Aorta (tissue), 5 donors: ENCODE measurements at regions not wholly inside any gene's neighbourhood (a gene's known extent, or its start where the extent isn't known, plus 50 kb on each side); places are given as distances from the start of the nearest gene placed in this dataset.
"Not testable (repeated sequence)": the region's sequence is repeated elsewhere in the genome, so short reads cannot be mapped to it uniquely, and the experiment has no call there.

Experiments
- ATAC-seq: fragments of 200-7000 bp; cut with Tn5 transposase; one replicate; pipeline ENCODE4 v1.9.1; 2022; ENCODE audit warnings: moderate library complexity; ENCODE audit not compliant: low FRiP score
- DNase-seq, 2 donors: peaks; one replicate each; pipeline ENCODE4 v3.0.0-alpha.2; 2020
- H3K27ac ChIP-seq, 2 donors: one replicate each; pipeline ENCODE4 v1.5.1; 2013; ENCODE audit warnings: low read length in 2 of 2, mild to moderate bottlenecking in 2 of 2, moderate library complexity in 2 of 2, control low read depth in 1 of 2, inconsistent platforms in 1 of 2, low read depth in 1 of 2
- H3K27me3 ChIP-seq, 2 donors: one replicate each; pipeline ENCODE4 v1.6.1; 2013; ENCODE audit warnings: control low read depth in 1 of 2, low read length in 1 of 2, mild to moderate bottlenecking in 1 of 2, moderate library complexity in 1 of 2; ENCODE audit not compliant: insufficient read depth in 2 of 2, control insufficient read depth in 1 of 2
- H3K36me3 ChIP-seq, 2 donors: one replicate each; pipeline ENCODE4 v1.6.1; 2013; ENCODE audit warnings: control low read depth in 1 of 2, low read length in 1 of 2, mild to moderate bottlenecking in 1 of 2; ENCODE audit not compliant: insufficient read depth in 2 of 2, control insufficient read depth in 1 of 2
- H3K4me1 ChIP-seq, 2 donors: one replicate each; pipeline ENCODE4 v1.6.1; 2013; ENCODE audit warnings: low read length in 2 of 2, control low read depth in 1 of 2, mild to moderate bottlenecking in 1 of 2, moderate library complexity in 1 of 2; ENCODE audit not compliant: insufficient read depth in 2 of 2, control insufficient read depth in 1 of 2
- H3K4me3 ChIP-seq, 2 donors: one replicate each; pipeline ENCODE4 v1.5.1; 2013; ENCODE audit warnings: low read length in 2 of 2, control low read depth in 1 of 2, mild to moderate bottlenecking in 1 of 2
- H3K9me3 ChIP-seq: one replicate; pipeline ENCODE4 v1.6.1; 2013; ENCODE audit warnings: mild to moderate bottlenecking, low read length; ENCODE audit not compliant: control insufficient read depth
- WGBS, 2 donors: extraction: QIAGEN DNeasy Blood & Tissue Kit; methylation state at CpG; one replicate each; pipeline ENCODE4 v1.1.7; 2013; 5-methylcytosine and 5-hydroxymethylcytosine counted together
- intact Hi-C, 2 donors: fragments of 100-400 bp; cut with DNase I; formaldehyde crosslinking; loops; one replicate each; pipeline versions ENCODE4 v1.14.2 to v1.15.0; 2022
- donor health status: healthy with polysubstance abuse.
- donor health status: Bipolar disorder and iron deficiency.
- donor health status: DM: no; HTN: no; CAD: no.
- donor health status: DM: no; HTN: no; CAD: no.
- donor health status: DM: yes; HTN: yes; CAD: no.

GRCh38 chr4:97394653-97395052 is 748.6 kb downstream of the STPG2 start:
- intact Hi-C loops, result no loop called here
- Histone ChIP-seq H3K27me3 (no peaks in the 10 kb centered on the region), H3K4me1 (no peaks in the 10 kb centered on the region), H3K36me3 (no peaks in the 10 kb centered on the region), H3K9me3 (no peaks in the 10 kb centered on the region), H3K27ac (no peak overlapping the region), H3K4me3 (no peak overlapping the region)
- DNase-seq (no peak), ATAC-seq (no peak)
- WGBS, 2 donors, result 13 to 23% methylated on average over 1 of the region's 1 CpG

DNA sequence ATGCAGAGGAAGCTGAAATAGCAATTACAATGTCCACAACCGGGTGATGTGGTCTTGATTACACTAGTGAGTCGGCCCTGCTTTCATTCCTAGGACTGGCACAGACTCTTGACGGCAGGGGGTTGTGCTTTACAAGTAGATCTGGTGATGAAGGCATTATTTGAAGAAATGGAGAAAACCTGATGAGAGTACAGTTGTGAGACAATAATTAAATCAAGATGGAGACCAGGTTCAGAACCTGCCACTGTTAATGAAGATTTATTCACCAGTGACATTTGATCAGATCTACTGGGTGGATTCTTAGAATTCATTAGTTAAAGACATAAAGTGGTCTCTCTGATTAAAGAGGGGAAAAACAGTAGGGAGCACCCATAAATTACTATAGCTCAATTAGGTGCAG is 747.2 kb downstream of the STPG2 start:
- Histone ChIP-seq H3K9me3 (no peaks in the 10 kb centered on the region), H3K27me3 (no peaks in the 10 kb centered on the region), H3K4me1 (no peaks in the 10 kb centered on the region), H3K27ac (no peak overlapping the region), H3K36me3 (no peaks in the 10 kb centered on the region), H3K4me3 (no peak overlapping the region)
- 20% methylated on average over 3 of the region's 3 CpGs for WGBS, 2 donors
- intact Hi-C loops, result no loop called here
- ATAC-seq, result no peak
- no peak for DNase-seq

DNA sequence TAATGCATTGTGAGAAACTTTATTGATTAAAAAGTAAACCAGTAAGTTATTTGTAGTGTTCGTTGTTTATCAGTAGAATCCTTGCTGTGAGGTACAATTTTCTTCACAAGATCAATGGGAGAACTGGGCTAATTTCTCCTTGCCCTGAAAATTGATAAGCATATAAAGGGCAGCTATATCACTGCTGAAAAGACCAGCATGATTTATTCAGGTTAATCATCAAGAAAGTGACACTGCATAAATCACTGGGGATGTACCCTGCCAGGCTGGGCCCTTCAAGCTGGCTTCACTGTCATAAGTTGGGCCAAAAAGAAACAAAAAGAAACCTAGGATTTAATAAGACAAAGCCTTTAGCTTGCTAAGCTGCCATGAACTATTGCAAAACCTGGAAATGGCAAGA is 746.7 kb downstream of the STPG2 start:
- H3K4me1 ChIP-seq, result no peaks in the 10 kb centered on the region
- no peak overlapping the region for H3K27ac ChIP-seq
- intact Hi-C loops, result no loop called here
- H3K36me3 ChIP-seq, result no peaks in the 10 kb centered on the region
- H3K27me3 ChIP-seq, result no peaks in the 10 kb centered on the region
- DNase-seq, result no peak
- H3K9me3 ChIP-seq, result no peaks in the 10 kb centered on the region
- 50 to 84% methylated on average over 1 of the region's 1 CpG for WGBS, 2 donors
- ATAC-seq, result no peak
- no peak overlapping the region for H3K4me3 ChIP-seq

DNA sequence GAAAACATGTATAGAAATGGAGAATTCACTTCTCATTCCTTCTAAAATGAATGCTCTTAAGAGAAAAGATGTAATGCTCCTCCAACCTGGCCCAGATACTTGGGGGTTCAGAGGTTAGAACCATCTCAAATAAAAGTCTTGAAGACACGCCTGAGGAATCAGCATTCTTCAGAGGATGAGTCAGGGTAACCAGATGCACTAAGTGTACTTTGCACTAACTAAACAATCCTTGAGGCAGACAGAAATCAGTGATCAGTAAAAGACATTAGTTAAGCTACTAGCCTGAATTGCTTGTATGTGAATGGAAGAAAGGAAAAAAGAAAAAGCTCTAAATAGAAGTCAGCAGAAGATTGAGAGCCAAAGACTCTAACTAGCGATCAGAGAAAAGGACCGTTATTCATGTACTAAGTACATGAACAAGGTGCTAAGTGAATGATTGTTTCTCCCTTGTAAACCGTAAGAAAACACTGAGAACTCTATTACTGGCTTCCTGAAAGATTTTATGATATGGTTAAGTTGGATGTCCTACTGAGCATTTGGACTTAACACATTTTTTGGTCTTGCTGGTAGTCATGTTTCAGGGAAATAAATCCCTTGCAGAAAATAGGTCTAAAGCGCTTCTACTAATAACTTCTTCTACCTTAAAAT is 738.3 kb downstream of the STPG2 start:
- intact Hi-C loops, result no loop called here
- Histone ChIP-seq H3K4me3 (no peak overlapping the region), H3K27me3 (no peaks in the 10 kb centered on the region), H3K9me3 (no peaks in the 10 kb centered on the region), H3K27ac (no peak overlapping the region), H3K36me3 (no peaks in the 10 kb centered on the region), H3K4me1 (no peaks in the 10 kb centered on the region)
- WGBS, 2 donors, result 70 to 72% methylated on average over 5 of the region's 5 CpGs
- DNase-seq (no peak), ATAC-seq (no peak)

- Histone ChIP-seq H3K4me1 (no peaks in the 10 kb centered on the region), H3K27ac (no peak overlapping the region), H3K4me3 (no peak overlapping the region), H3K9me3 (no peaks in the 10 kb centered on the region), H3K27me3 (no peaks in the 10 kb centered on the region), H3K36me3 (no peaks in the 10 kb centered on the region)
- 21 to 27% methylated on average over 3 of the region's 3 CpGs for WGBS, 2 donors
- no peak for DNase-seq
- intact Hi-C loops, result no loop called here
- no peak for ATAC-seq
These were observed 731.9 kb downstream of the STPG2 start for GRCh38 chr4:97411356-97411755.

GRCh38 chr4:97412331-97412730 is 730.9 kb downstream of the STPG2 start:
- Histone ChIP-seq H3K9me3 (no peaks in the 10 kb centered on the region), H3K4me1 (no peaks in the 10 kb centered on the region), H3K4me3 (no peak overlapping the region), H3K27me3 (no peaks in the 10 kb centered on the region), H3K36me3 (no peaks in the 10 kb centered on the region), H3K27ac (no peak overlapping the region)
- 76 to 78% methylated on average over 1 of the region's 1 CpG for WGBS, 2 donors
- ATAC-seq, result no peak
- no peak for DNase-seq
- intact Hi-C loops, result no loop called here

- H3K9me3 ChIP-seq, result no peaks in the 10 kb centered on the region
- no peaks in the 10 kb centered on the region for H3K27me3 ChIP-seq
- ATAC-seq (no peak), DNase-seq (no peak)
- no peak overlapping the region for H3K27ac ChIP-seq
- WGBS, 2 donors, result 76 to 85% methylated on average over 4 of the region's 4 CpGs
- H3K4me3 ChIP-seq, result no peak overlapping the region
- no peaks in the 10 kb centered on the region for H3K36me3 ChIP-seq
- no peaks in the 10 kb centered on the region for H3K4me1 ChIP-seq
- intact Hi-C loops, result no loop called here
These were observed 729.1 kb downstream of the STPG2 start for GRCh38 chr4:97414161-97414560.

DNA sequence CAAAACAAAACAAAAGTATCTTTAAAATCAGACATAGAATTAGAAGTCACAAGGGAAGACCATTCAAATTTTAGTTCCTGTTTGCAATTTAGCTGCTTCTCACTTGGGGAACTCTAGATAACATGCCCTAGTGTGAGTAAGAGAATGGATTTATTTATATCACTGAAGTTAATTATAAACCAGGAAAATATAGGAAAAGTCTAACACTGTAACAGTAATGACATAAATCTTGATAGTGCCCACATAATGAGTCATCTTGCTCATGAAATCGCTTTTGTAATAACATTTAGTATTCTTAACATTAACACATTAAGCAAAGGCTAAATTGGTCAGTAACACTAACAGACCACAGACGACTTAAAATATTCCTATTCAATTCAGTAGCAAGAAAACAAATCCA is 710.7 kb downstream of the STPG2 start:
- Histone ChIP-seq H3K36me3 (no peaks in the 10 kb centered on the region), H3K27me3 (no peaks in the 10 kb centered on the region), H3K9me3 (no peaks in the 10 kb centered on the region), H3K4me1 (no peaks in the 10 kb centered on the region), H3K4me3 (no peak overlapping the region), H3K27ac (no peak overlapping the region)
- 53% methylated on average over 2 of the region's 2 CpGs for WGBS, 2 donors
- DNase-seq (no peak), ATAC-seq (no peak)
- intact Hi-C loops, result no loop called here

- H3K27ac ChIP-seq, H3K36me3 ChIP-seq, H3K4me3 ChIP-seq, H3K9me3 ChIP-seq, H3K4me1 ChIP-seq, ATAC-seq, intact Hi-C loops, H3K27me3 ChIP-seq: not testable (repeated sequence)
- WGBS, 2 donors, result 92 to 95% methylated on average over 19 to 21 of the region's 21 CpGs
- peak in 1 of 2 donors; percentile 70 for DNase-seq
These were observed 705.1 kb downstream of the STPG2 start for GRCh38 chr4:97437998-97438705.
